Cardiac muscle cell (in vitro differentiated cells and primary cell): ENCODE measurements at regions not wholly inside any gene's neighbourhood (a gene's known extent, or its start where the extent isn't known, plus 50 kb on each side); places are given as distances from the start of the nearest gene placed in this dataset.

Source experiments
- DNase-seq, 2 donors: peaks; one replicate each; pipeline versions ENCODE4 v3.0.0 to v3.0.0-alpha.2; 2010 to 2017; ENCODE audit warnings: low read depth in 1 of 2, low spot score in 1 of 2
- H3K27ac ChIP-seq: fragments of 200-600 bp; sonication (generic); 2 replicates; pipeline ENCODE4 v1.5.1; 2016
- H3K27me3 ChIP-seq: fragments of 200-600 bp; sonication (generic); 2 replicates; pipeline ENCODE4 v1.6.0; 2016; ENCODE audit warnings: control low read depth
- H3K36me3 ChIP-seq: fragments of 200-600 bp; sonication (generic); 2 replicates; pipeline ENCODE4 v1.5.1; 2016; ENCODE audit warnings: control low read depth
- H3K4me1 ChIP-seq: fragments of 200-600 bp; sonication (generic); 2 replicates; pipeline ENCODE4 v1.8.1; 2017; ENCODE audit warnings: low read depth, mild to moderate bottlenecking, mixed run types
- H3K4me3 ChIP-seq: fragments of 200-600 bp; sonication (generic); 2 replicates; pipeline ENCODE4 v1.5.1; 2016; ENCODE audit warnings: mild to moderate bottlenecking
- H3K9me3 ChIP-seq: fragments of 200-600 bp; sonication (generic); 2 replicates; pipeline ENCODE4 v1.5.1; 2017; ENCODE audit warnings: low read depth, mild to moderate bottlenecking, control low read depth
- TF ChIP-seq, protein P1 (sequence below): IDR thresholded peaks from 2 replicates; pipeline ENCODE4 v1.5.1; 2012; ENCODE audit warnings: low read depth, mild to moderate bottlenecking, low read length

DNA sequence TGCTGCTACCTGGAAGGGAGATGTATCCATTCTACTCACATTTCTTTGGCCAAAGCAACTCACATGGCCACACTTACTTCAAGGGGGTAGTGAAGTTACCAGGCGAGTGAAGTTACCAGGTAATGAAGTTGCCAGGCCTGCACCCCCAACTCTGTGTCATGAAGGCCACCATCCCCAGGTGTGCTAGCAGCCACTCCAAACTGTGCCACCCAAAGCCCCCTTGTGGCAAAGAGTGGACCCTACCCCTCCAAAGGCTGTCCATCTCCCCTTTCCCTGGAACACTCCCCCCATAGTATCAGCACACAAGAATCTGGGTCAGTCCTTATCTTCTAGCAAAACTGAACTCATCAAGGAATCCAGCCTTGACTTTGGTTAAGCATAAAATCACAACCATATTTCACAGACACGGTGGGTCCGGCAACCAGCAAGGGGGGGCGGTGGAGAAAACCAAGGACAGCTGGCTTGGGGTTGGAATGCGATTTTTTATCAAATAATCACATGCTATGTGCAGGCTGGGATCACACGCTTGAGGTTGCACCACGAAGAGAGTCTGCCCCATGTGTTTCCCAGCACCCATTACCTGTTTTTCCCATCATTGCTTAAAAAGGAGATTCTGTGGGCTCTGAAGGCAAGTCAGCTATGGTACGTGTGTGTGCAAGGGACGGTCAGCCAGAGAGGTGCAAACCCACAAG, 60.9 kb downstream of the ZFP36L2 start:
- no peak for DNase-seq
- TF ChIP-seq, protein P1, sequence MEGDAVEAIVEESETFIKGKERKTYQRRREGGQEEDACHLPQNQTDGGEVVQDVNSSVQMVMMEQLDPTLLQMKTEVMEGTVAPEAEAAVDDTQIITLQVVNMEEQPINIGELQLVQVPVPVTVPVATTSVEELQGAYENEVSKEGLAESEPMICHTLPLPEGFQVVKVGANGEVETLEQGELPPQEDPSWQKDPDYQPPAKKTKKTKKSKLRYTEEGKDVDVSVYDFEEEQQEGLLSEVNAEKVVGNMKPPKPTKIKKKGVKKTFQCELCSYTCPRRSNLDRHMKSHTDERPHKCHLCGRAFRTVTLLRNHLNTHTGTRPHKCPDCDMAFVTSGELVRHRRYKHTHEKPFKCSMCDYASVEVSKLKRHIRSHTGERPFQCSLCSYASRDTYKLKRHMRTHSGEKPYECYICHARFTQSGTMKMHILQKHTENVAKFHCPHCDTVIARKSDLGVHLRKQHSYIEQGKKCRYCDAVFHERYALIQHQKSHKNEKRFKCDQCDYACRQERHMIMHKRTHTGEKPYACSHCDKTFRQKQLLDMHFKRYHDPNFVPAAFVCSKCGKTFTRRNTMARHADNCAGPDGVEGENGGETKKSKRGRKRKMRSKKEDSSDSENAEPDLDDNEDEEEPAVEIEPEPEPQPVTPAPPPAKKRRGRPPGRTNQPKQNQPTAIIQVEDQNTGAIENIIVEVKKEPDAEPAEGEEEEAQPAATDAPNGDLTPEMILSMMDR, result peak; percentile 6
- peaks cover 37% of the 10 kb centered on the region for H3K4me1 ChIP-seq
- H3K9me3 ChIP-seq, result no peaks in the 10 kb centered on the region
- no peak overlapping the region for H3K4me3 ChIP-seq
- H3K27me3 ChIP-seq, result no peaks in the 10 kb centered on the region
- no peaks in the 10 kb centered on the region for H3K36me3 ChIP-seq
- no peak overlapping the region for H3K27ac ChIP-seq

DNA sequence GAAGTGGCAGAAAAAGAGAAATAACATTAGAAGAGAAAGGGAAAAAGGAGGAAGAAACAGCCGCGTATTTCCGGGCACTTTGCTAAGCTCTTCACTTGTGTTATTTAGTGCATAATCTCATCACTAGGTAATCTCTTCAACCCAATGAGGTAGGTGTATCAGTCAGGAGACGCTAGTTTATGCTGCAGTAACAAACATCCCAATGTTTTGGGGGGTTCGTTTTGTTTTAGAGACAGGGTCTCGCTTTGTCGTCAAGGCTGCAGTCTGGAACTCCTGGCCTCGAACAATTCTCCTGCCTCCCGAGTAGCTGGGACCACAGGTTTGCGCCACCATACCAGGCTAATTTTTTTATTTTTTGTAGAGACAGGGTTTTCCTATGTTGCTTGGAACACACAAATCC, 61.7 kb downstream of the ZFP36L2 start:
- Histone ChIP-seq H3K4me3 (no peak overlapping the region), H3K9me3 (no peaks in the 10 kb centered on the region), H3K27ac (no peak overlapping the region), H3K4me1 (peaks cover 45% of the 10 kb centered on the region), H3K36me3 (no peaks in the 10 kb centered on the region), H3K27me3 (no peaks in the 10 kb centered on the region)
- TF ChIP-seq, protein P1, result no peak
- DNase-seq, result no peak

DNA sequence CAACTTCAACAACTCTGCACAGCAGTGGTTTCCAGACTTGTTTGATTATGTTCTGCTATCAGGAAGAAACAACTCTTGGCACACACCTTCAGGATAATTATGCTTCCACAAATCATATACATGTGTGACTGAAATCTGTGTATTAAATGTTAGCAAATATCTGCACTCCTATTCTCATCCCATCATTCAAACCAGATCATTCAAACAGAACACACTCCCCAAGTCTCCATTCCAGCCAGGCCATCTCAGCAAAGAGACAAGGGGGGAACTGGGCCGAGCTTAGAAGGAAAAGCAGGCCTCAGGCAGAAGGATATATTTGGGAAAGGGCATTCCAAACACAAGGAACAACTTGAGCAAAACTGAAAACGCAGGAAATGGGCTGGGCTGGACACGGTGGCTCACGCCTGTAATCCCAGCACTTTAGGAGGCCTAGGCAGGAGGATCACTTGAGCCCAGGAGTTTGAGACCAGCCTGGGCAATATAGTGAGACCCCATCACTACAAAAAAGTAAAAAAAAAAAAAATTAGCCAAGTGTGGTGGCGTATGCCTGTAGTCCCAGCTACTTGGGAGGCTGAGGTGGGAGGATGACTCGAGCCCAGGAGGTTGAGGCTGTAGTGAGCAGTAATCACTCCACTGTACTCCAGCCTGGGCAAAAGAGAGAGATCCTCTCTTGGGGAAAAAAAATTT, 62.7 kb downstream of the ZFP36L2 start:
- Histone ChIP-seq H3K4me1 (peaks cover 36% of the 10 kb centered on the region), H3K27me3 (no peaks in the 10 kb centered on the region), H3K4me3 (no peak overlapping the region), H3K27ac (no peak overlapping the region), H3K9me3 (no peaks in the 10 kb centered on the region), H3K36me3 (no peaks in the 10 kb centered on the region)
- no peak for DNase-seq
- TF ChIP-seq, protein P1, result no peak

DNA sequence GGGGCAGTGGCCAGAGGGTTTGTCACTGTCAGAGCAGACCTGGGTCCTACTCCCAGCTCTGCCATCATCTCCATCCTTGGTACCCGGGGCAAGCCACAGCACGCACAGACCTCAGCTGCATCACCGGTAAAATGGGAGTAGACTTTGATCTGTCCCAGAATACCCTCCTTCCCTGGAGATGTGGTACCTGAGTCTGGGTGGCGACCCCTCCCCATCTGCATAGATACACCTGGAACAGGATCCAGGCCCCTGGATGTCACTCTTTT, 64.0 kb downstream of the ZFP36L2 start:
- H3K27ac ChIP-seq, result no peak overlapping the region
- H3K27me3 ChIP-seq, result no peaks in the 10 kb centered on the region
- TF ChIP-seq, protein P1, result no peak
- no peak for DNase-seq
- H3K9me3 ChIP-seq, result no peaks in the 10 kb centered on the region
- H3K36me3 ChIP-seq, result no peaks in the 10 kb centered on the region
- no peak overlapping the region for H3K4me3 ChIP-seq
- peaks cover 27% of the 10 kb centered on the region for H3K4me1 ChIP-seq

DNA sequence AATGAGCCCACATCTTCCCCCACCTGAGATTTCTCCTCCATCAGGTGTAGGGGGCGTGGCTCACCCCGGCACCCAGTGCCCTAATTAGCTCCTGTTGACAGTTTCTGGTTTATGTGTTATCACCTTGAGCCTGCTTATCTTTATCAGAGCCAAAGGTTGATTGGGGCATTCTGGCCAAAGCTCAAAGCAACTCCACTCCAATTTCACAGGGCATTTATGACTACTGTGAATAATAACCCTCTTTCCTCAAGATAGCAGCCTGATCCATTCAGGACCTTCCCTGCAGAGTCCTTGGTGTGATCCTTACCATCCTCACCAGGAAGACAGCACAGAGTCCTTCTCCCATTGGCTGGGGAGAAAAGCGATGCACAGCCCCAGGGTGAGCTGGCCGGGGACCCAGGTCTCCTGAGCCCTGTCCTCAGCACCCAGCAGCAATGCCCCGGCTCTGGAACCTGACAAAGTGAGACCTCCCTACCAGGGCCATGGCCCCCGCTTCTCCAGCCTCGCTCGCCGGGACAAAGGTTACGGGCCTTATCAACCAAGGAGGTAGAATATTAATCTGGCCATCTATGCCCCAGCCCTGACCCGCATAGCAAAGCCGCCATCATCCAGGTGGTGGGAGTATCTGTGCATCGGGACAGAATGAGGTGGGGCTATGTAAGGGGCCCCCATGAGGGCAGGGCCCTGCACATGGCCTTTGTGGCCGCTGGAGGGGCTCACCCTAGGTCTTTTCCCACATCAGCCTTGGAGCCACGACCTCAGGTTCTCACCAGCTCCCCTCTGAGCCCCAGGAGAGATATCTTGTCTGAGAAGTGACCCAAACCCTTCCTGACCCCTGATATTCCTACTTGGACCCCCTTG, 64.5 kb downstream of the ZFP36L2 start:
- Histone ChIP-seq H3K36me3 (no peaks in the 10 kb centered on the region), H3K27ac (peak overlapping the region; percentile 98), H3K9me3 (no peaks in the 10 kb centered on the region), H3K4me1 (peaks cover 27% of the 10 kb centered on the region), H3K4me3 (no peak overlapping the region), H3K27me3 (no peaks in the 10 kb centered on the region)
- TF ChIP-seq, protein P1, result no peak
- no peak for DNase-seq
